Fibroblast of lung (primary cell): ENCODE measurements at regions not wholly inside any gene's neighbourhood (a gene's known extent, or its start where the extent isn't known, plus 50 kb on each side); places are given as distances from the start of the nearest gene placed in this dataset.

ENCODE experiments used
- DNase-seq, 2 donors: peaks; one replicate each; pipeline versions ENCODE4 v3.0.0 to v3.0.0-alpha.2; 2010; ENCODE audit warnings: low read depth in 2 of 2
- H2AFZ ChIP-seq: 2 replicates; pipeline ENCODE4 v1.5.1; 2012; ENCODE audit warnings: low read length, control low read depth, inconsistent platforms
- H3K27ac ChIP-seq: 2 replicates; pipeline ENCODE4 v1.5.1; 2011; ENCODE audit warnings: low read length, control low read depth; ENCODE audit not compliant: insufficient read depth
- H3K27me3 ChIP-seq: 2 replicates; pipeline ENCODE4 v1.5.1; 2011; ENCODE audit warnings: mild to moderate bottlenecking, low read length; ENCODE audit not compliant: control insufficient read depth, insufficient read depth
- H3K36me3 ChIP-seq: 2 replicates; pipeline ENCODE4 v1.5.1; 2011; ENCODE audit warnings: low read length; ENCODE audit not compliant: control insufficient read depth, insufficient read depth
- H3K4me1 ChIP-seq: 2 replicates; pipeline ENCODE4 v1.5.1; 2011; ENCODE audit warnings: low read length; ENCODE audit not compliant: control insufficient read depth, insufficient read depth; ENCODE audit errors: extremely low read depth
- H3K4me2 ChIP-seq: 2 replicates; pipeline ENCODE4 v1.5.1; 2011; ENCODE audit warnings: low read length, control low read depth; ENCODE audit not compliant: insufficient read depth; ENCODE audit errors: extremely low read depth
- H3K4me3 ChIP-seq, 4 experiments: fragments of 200-600 bp in 1 of 4; sonication (generic) in 1 of 4; replicated peaks in 1 of 4; 2 replicates each; pipeline ENCODE4 v1.5.1; 2011 to 2016; ENCODE audit warnings: low read length in 4 of 4, low read depth in 3 of 4, mild to moderate bottlenecking in 3 of 4, control low read depth in 2 of 4, inconsistent platforms in 1 of 4, mixed read lengths in 1 of 4; ENCODE audit not compliant: insufficient read depth in 1 of 4; ENCODE audit errors: control extremely low read depth in 1 of 4
- H3K79me2 ChIP-seq: 2 replicates; pipeline ENCODE4 v1.5.1; 2012; ENCODE audit warnings: mild to moderate bottlenecking, low read length, inconsistent platforms; ENCODE audit not compliant: control insufficient read depth, insufficient read depth
- H3K9ac ChIP-seq: 2 replicates; pipeline ENCODE4 v1.5.1; 2011; ENCODE audit warnings: mild to moderate bottlenecking, low read length, control low read depth; ENCODE audit not compliant: insufficient read depth
- H3K9me3 ChIP-seq: 2 replicates; pipeline ENCODE4 v1.5.1; 2012; ENCODE audit warnings: low read depth, low read length; ENCODE audit not compliant: control insufficient read depth, insufficient read depth
- H4K20me1 ChIP-seq: 2 replicates; pipeline ENCODE4 v1.5.1; 2011; ENCODE audit warnings: low read length; ENCODE audit not compliant: control insufficient read depth, insufficient read depth; ENCODE audit errors: extremely low read depth
- EZH2 ChIP-seq: IDR thresholded peaks from 2 replicates; pipeline ENCODE4 v1.5.1; 2012; ENCODE audit warnings: low read length, control low read depth, mild to moderate bottlenecking; ENCODE audit errors: missing control alignments
- TF ChIP-seq, protein P1 (sequence below), 2 donors: IDR thresholded peaks in 1 of 2; conservative IDR thresholded peaks in 1 of 2; 1 replicate in 1 of 2; 2 replicates in 1 of 2; pipeline ENCODE4 v1.5.1; 2011 to 2012; ENCODE audit warnings: low read length in 2 of 2, control low read depth in 1 of 2, inconsistent platforms in 1 of 2, low read depth in 1 of 2, mild to moderate bottlenecking in 1 of 2

DNA sequence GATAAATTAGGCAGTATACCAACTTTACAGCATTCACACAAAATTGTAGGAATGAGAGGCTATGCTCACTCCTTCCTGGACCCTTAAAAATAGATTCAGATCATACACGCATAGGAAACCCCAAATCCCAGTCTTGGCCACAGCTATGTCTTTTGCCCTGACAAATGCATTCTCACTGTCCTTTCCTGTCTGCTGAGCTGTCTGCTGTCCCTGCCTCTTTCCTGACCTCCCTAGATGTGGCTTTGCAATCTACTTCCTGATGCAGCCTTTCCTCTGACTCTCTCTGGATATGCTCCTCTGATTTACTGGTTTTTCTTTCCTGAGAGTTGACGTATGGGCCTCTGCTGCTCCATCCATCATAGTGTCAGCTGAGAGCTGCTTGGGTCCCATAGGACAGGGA, 59.8 kb upstream of the SLC35F3 start:
- no peaks in the 10 kb centered on the region for H3K36me3 ChIP-seq
- no peak for TF ChIP-seq EZH2
- TF ChIP-seq, protein P1, sequence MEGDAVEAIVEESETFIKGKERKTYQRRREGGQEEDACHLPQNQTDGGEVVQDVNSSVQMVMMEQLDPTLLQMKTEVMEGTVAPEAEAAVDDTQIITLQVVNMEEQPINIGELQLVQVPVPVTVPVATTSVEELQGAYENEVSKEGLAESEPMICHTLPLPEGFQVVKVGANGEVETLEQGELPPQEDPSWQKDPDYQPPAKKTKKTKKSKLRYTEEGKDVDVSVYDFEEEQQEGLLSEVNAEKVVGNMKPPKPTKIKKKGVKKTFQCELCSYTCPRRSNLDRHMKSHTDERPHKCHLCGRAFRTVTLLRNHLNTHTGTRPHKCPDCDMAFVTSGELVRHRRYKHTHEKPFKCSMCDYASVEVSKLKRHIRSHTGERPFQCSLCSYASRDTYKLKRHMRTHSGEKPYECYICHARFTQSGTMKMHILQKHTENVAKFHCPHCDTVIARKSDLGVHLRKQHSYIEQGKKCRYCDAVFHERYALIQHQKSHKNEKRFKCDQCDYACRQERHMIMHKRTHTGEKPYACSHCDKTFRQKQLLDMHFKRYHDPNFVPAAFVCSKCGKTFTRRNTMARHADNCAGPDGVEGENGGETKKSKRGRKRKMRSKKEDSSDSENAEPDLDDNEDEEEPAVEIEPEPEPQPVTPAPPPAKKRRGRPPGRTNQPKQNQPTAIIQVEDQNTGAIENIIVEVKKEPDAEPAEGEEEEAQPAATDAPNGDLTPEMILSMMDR (conservative IDR thresholded peaks at IDR 0.05 in 1 of 2, IDR thresholded peaks at IDR 0.05 in 1 of 2; ENCODE audit: low read depth in 1 of 2, low read length in 2 of 2) = no peak
- no peaks in the 10 kb centered on the region for H3K79me2 ChIP-seq
- no peaks in the 10 kb centered on the region for H3K9me3 ChIP-seq
- H2AFZ ChIP-seq = no peak overlapping the region
- H3K4me3 ChIP-seq = no peak overlapping the region
- no peaks in the 10 kb centered on the region for H3K4me1 ChIP-seq
- no peaks in the 10 kb centered on the region for H4K20me1 ChIP-seq
- H3K27ac ChIP-seq = no peak overlapping the region
- H3K27me3 ChIP-seq = no peaks in the 10 kb centered on the region
- DNase-seq = peak in 1 of 2 donors; percentile 77
- no peak overlapping the region for H3K9ac ChIP-seq
- H3K4me2 ChIP-seq = no peak overlapping the region
